ENCODE measurements at regions not wholly inside any gene's neighbourhood (a gene's known extent, or its start where the extent isn't known, plus 50 kb on each side); places are given as distances from the start of the nearest gene placed in this dataset.

GRCh38 chr7:25348104-25348503 lies 119.8 kb upstream of the NPVF start:
- no peak for TF ChIP-seq CTCF (IDR thresholded peaks at IDR 0.05)
- no peak for TF ChIP-seq POLR2A (IDR thresholded peaks at IDR 0.05)

All from Peyer's patch (tissue), 4 donors.